SK-N-MC (cell line): ENCODE measurements at regions not wholly inside any gene's neighbourhood (a gene's known extent, or its start where the extent isn't known, plus 50 kb on each side); places are given as distances from the start of the nearest gene placed in this dataset.

Source experiments
- EZH2 ChIP-seq: fragments of 200-600 bp; sonication (generic); IDR thresholded peaks from one replicate; pipeline ENCODE4 v1.6.1; 2017; ENCODE audit warnings: antibody characterized with exemption
- FOXP2 ChIP-seq: optimal IDR thresholded peaks from 2 replicates; pipeline ENCODE3; 2011; ENCODE audit warnings: mild to moderate bottlenecking, moderate library complexity; ENCODE audit not compliant: insufficient read depth; ENCODE audit errors: extremely low read length, control extremely low read depth
- POLR2AphosphoS5 ChIP-seq: IDR thresholded peaks from 2 replicates; pipeline ENCODE4 v1.6.1; 2012; ENCODE audit warnings: mild to moderate bottlenecking, low read depth, low read length, borderline replicate concordance

DNA sequence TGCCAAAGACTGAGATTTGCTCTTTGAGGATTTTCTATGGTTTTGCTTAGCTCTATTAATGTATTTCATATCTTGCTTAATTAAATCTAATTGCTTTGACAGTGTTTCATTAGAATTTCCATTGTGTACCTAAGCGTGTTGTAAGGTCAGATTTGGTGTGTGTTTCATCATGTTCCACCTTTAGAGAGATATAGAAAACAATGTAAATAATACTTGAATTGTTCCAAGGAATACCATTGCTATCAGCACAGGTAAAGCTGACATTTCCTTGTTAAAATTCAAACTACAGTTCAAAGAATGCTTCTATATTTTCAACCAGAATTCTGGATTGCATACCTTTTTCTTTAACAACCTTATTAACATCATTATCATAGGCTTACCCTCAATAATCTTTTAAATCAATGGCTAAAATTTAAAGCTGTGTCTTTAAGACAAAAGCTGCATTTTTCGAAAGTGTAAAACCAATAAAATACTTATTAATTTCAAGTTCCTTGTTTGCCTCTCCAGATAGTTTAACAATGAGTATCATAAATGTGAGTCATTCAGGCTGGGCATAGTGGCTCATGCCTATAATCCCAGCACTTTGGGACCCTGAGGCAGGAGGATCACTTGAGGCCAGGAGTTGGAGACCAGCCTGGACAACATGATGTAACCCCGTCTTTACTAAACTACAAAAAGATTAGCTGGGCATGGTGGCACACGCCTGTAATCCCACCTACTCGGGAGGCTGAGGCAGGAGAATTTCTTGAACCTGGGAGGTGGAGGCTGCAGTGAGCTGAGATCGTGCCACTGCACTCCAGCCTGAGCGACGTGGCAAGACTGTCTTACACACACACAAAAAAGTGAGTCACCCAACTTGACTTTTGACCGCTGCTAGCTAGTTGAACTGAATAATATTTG lies 188.0 kb upstream of the PKDCC start:
- TF ChIP-seq POLR2AphosphoS5 (no peak), EZH2 (no peak), FOXP2 (no peak)
